Fibroblast of pulmonary artery (primary cell): ENCODE measurements at regions not wholly inside any gene's neighbourhood (a gene's known extent, or its start where the extent isn't known, plus 50 kb on each side); places are given as distances from the start of the nearest gene placed in this dataset.

ENCODE experiments used
- DNase-seq: peaks from one replicate; pipeline ENCODE4 v3.0.0-alpha.2; 2010; ENCODE audit warnings: low read depth
- H3K4me3 ChIP-seq: replicated peaks from 2 replicates; pipeline ENCODE4 v1.5.1; 2011; ENCODE audit warnings: low read depth, mild to moderate bottlenecking, control low read depth, low read length, moderate library complexity
- CTCF ChIP-seq: IDR thresholded peaks from 2 replicates; pipeline ENCODE4 v1.5.1; 2011; ENCODE audit warnings: mild to moderate bottlenecking, control low read depth, low read length, inconsistent platforms; ENCODE audit errors: missing control alignments

DNA sequence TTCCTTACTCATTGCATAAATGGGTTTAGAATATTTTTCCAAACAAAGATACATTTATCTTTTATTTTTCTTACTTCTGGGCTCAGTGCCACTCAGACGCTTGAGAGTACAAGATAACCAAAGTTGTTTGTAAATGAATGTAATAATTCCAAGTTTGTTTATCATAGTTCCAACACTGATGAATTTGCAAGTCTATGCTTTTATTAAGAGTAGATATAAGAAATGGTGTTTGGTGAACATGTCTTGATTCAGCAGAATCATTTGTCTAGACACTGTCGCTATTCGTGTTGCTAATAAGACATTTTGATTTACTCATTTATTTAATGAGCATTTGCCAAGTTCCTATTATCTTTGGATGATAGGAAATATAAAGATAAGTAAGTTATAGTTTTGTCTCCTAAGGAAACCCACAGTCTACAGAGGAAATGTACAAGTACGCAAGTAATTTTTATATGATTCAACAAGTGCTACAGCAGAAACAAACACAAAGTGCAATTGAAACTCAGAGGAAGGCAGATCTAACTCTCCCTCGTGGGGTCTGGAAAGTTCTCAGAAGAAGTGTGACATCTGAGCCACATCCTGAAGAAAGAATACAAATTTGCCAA, 132.8 kb upstream of the FSCB start:
- DNase-seq, result peak; percentile 41
- peak overlapping the region; percentile 22 for H3K4me3 ChIP-seq
- TF ChIP-seq CTCF, result no peak

- no peak overlapping the region for H3K4me3 ChIP-seq
- TF ChIP-seq CTCF, result no peak
- DNase-seq, result no peak
Measured at GRCh38 chr14:44634692-44635091, 127.6 kb upstream of the FSCB start.

GRCh38 chr14:44626423-44626822, 119.3 kb upstream of the FSCB start:
- no peak for DNase-seq
- no peak for TF ChIP-seq CTCF
- H3K4me3 ChIP-seq, result no peak overlapping the region

DNA sequence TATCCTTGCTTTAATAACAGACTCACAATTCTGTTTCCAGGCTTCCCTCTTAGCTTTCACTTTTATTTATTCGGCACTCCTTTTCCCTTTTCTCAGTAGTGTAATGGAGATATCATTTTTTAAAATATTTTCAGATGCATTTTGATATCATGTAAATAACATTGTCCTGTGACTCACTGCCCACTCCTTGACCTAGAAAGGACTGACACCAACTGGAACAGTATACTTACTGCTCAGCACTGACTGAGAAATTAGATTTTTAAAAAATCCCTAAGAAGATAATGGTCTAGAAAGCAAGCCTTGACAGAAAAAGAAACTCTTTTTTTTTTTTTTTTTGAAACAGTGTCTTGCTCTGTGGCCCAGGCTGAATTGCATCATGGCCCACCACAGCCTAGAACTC, 118.0 kb upstream of the FSCB start:
- no peak for TF ChIP-seq CTCF
- no peak for DNase-seq
- H3K4me3 ChIP-seq, result no peak overlapping the region

- no peak for TF ChIP-seq CTCF
- peak; percentile 45 for DNase-seq
- H3K4me3 ChIP-seq, result no peak overlapping the region
Measured at GRCh38 chr14:44620121-44621019, 113.3 kb upstream of the FSCB start.

DNA sequence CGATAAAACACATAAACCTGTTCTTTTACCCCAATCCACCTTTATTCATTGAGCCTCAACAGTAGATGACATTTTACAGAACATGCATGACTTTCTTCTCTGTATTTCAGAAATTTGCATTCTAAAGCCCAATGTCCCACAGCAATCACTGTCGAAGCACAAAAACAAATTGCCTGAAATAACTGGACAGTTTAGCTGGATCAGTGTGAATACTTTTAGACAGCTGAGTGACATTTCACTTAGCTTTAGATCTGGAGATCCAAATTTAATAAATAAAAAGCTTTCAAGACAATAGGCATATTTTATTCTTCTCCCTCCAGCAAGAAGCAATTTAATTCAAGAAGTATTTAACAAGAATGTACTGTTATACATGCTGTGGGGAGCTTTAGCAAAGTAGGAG, 109.1 kb upstream of the FSCB start:
- no peak for TF ChIP-seq CTCF
- DNase-seq, result no peak
- no peak overlapping the region for H3K4me3 ChIP-seq
